Neural cell (in vitro differentiated cells): ENCODE measurements at regions not wholly inside any gene's neighbourhood (a gene's known extent, or its start where the extent isn't known, plus 50 kb on each side); places are given as distances from the start of the nearest gene placed in this dataset.

ENCODE experiments used
- H2AFZ ChIP-seq: fragments of 200-600, 300-800 bp; sonication (generic), shearing (Covaris generic); 2 replicates; pipeline ENCODE4 v1.6.0; 2014; ENCODE audit warnings: low read depth, mild to moderate bottlenecking, antibody characterized with exemption, low read length, moderate library complexity
- H3F3A ChIP-seq: fragments of 200-600 bp; shearing (Covaris generic); 2 replicates; pipeline ENCODE4 v1.6.1; 2016; ENCODE audit warnings: mild to moderate bottlenecking, moderate library complexity, mixed read lengths, antibody characterized with exemption, low read length; ENCODE audit not compliant: insufficient read depth, poor library complexity, severe bottlenecking
- H3K27ac ChIP-seq: fragments of 200-600, 300-800 bp; sonication (generic), shearing (Covaris generic); 2 replicates; pipeline ENCODE4 v1.5.1; 2014; ENCODE audit warnings: mild to moderate bottlenecking, low read length, moderate library complexity
- H3K27me3 ChIP-seq: fragments of 300-800, 200-600 bp; sonication (generic), shearing (Covaris generic); 2 replicates; pipeline ENCODE4 v1.6.0; 2014; ENCODE audit warnings: mild to moderate bottlenecking, low read depth, low read length, moderate library complexity; ENCODE audit not compliant: insufficient read depth
- H3K36me3 ChIP-seq: fragments of 300-800, 200-600 bp; sonication (generic), shearing (Covaris generic); 2 replicates; pipeline ENCODE4 v1.5.1; 2014; ENCODE audit warnings: mild to moderate bottlenecking, antibody characterized with exemption, low read length, moderate library complexity; ENCODE audit not compliant: insufficient read depth
- H3K4me2 ChIP-seq: fragments of 300-800, 200-600 bp; sonication (generic), shearing (Covaris generic); 2 replicates; pipeline ENCODE4 v1.6.0; 2014; ENCODE audit warnings: mild to moderate bottlenecking, low read length
- H3K4me3 ChIP-seq: fragments of 300-800, 200-600 bp; sonication (generic), shearing (Covaris generic); 2 replicates; pipeline ENCODE4 v1.5.1; 2014; ENCODE audit warnings: mild to moderate bottlenecking, low read length, moderate library complexity
- H3K79me2 ChIP-seq: fragments of 200-600 bp; shearing (Covaris generic); replicated peaks from 2 replicates; pipeline ENCODE4 v1.6.0; 2014; ENCODE audit warnings: mild to moderate bottlenecking, low read length, moderate library complexity; ENCODE audit not compliant: insufficient read depth
- H3K9ac ChIP-seq: fragments of 300-800, 200-600 bp; sonication (generic), shearing (Covaris generic); 2 replicates; pipeline ENCODE4 v1.6.1; 2016; ENCODE audit warnings: mild to moderate bottlenecking, low read length, mixed read lengths
- H3K9me2 ChIP-seq: fragments of 200-600 bp; shearing (Covaris generic); 2 replicates; pipeline ENCODE4 v1.6.1; 2016; ENCODE audit warnings: mild to moderate bottlenecking, low read length, mixed read lengths; ENCODE audit not compliant: insufficient read depth
- H3K9me3 ChIP-seq: fragments of 200-600, 300-800 bp; sonication (generic), shearing (Covaris generic); 2 replicates; pipeline ENCODE4 v1.6.1; 2016; ENCODE audit warnings: mild to moderate bottlenecking, mixed run types, low read length, moderate library complexity, mixed read lengths
- H4K20me1 ChIP-seq: fragments of 200-600 bp; shearing (Covaris generic); 2 replicates; pipeline ENCODE4 v1.6.1; 2016; ENCODE audit warnings: mild to moderate bottlenecking, mixed run types; ENCODE audit not compliant: insufficient read depth
- EP300 ChIP-seq: fragments of 450-650 bp; conservative IDR thresholded peaks from 2 replicates; pipeline ENCODE4 v1.6.1; 2014; ENCODE audit warnings: antibody characterized with exemption, mild to moderate bottlenecking, moderate library complexity; ENCODE audit not compliant: poor library complexity, severe bottlenecking
- EZH2 ChIP-seq: fragments of 200-600, 300-800 bp; shearing (Covaris generic), sonication (generic); IDR thresholded peaks from 2 replicates; pipeline ENCODE4 v1.6.1; 2014; ENCODE audit warnings: antibody characterized with exemption, low read length, borderline replicate concordance, mild to moderate bottlenecking; ENCODE audit not compliant: insufficient read depth, poor library complexity, severe bottlenecking
- MXI1 ChIP-seq: fragments of 450-650 bp; conservative IDR thresholded peaks from 2 replicates; pipeline ENCODE4 v1.6.1; 2014; ENCODE audit warnings: antibody characterized with exemption, mild to moderate bottlenecking; ENCODE audit not compliant: poor library complexity, severe bottlenecking
- POLR2AphosphoS5 ChIP-seq: IDR thresholded peaks from 2 replicates; pipeline ENCODE4 v1.6.1; 2012
- RAD21 ChIP-seq: fragments of 450-650 bp; conservative IDR thresholded peaks from 2 replicates; pipeline ENCODE4 v1.6.1; 2014; ENCODE audit warnings: antibody characterized with exemption, mild to moderate bottlenecking, moderate library complexity
- SMC3 ChIP-seq: fragments of 450-650 bp; conservative IDR thresholded peaks from 2 replicates; pipeline ENCODE4 v1.6.1; 2014; ENCODE audit warnings: antibody characterized with exemption, mild to moderate bottlenecking, moderate library complexity; ENCODE audit not compliant: poor library complexity
- TAF1 ChIP-seq: IDR thresholded peaks from 2 replicates; pipeline ENCODE4 v1.6.1; 2012; ENCODE audit warnings: low read depth
- TF ChIP-seq, protein P1 (sequence below): IDR thresholded peaks from 2 replicates; pipeline ENCODE4 v1.6.1; 2012; ENCODE audit warnings: borderline replicate concordance
- TF ChIP-seq, protein P2 (sequence below): fragments of 450-650 bp; IDR thresholded peaks from 2 replicates; pipeline ENCODE4 v1.5.1; 2014; ENCODE audit warnings: antibody characterized with exemption, mild to moderate bottlenecking, moderate library complexity; ENCODE audit not compliant: poor library complexity, severe bottlenecking

DNA sequence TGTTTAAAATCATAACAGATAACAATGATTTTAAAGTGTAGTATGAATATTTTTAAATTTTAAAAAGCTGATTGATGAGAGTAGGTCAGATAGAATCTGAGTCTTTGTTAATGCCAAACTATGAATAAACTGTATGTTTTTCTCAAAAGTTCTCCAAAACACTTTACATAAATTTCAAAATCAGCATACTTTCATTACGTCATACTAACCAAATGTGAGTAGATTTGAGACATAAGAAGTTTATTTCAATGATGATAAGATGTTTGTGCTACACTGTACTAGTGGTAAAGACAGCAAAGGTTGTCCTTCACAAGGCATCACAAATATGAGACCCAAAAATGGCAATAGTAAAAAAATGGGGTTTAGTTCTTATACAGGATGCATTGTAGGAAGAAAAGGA lies 1342.9 kb downstream of the SI start:
- TF ChIP-seq, protein P1, sequence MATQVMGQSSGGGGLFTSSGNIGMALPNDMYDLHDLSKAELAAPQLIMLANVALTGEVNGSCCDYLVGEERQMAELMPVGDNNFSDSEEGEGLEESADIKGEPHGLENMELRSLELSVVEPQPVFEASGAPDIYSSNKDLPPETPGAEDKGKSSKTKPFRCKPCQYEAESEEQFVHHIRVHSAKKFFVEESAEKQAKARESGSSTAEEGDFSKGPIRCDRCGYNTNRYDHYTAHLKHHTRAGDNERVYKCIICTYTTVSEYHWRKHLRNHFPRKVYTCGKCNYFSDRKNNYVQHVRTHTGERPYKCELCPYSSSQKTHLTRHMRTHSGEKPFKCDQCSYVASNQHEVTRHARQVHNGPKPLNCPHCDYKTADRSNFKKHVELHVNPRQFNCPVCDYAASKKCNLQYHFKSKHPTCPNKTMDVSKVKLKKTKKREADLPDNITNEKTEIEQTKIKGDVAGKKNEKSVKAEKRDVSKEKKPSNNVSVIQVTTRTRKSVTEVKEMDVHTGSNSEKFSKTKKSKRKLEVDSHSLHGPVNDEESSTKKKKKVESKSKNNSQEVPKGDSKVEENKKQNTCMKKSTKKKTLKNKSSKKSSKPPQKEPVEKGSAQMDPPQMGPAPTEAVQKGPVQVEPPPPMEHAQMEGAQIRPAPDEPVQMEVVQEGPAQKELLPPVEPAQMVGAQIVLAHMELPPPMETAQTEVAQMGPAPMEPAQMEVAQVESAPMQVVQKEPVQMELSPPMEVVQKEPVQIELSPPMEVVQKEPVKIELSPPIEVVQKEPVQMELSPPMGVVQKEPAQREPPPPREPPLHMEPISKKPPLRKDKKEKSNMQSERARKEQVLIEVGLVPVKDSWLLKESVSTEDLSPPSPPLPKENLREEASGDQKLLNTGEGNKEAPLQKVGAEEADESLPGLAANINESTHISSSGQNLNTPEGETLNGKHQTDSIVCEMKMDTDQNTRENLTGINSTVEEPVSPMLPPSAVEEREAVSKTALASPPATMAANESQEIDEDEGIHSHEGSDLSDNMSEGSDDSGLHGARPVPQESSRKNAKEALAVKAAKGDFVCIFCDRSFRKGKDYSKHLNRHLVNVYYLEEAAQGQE: no peak
- TF ChIP-seq SMC3 (no peak), TAF1 (no peak), MXI1 (no peak)
- H3K36me3 ChIP-seq: no peaks in the 10 kb centered on the region

DNA sequence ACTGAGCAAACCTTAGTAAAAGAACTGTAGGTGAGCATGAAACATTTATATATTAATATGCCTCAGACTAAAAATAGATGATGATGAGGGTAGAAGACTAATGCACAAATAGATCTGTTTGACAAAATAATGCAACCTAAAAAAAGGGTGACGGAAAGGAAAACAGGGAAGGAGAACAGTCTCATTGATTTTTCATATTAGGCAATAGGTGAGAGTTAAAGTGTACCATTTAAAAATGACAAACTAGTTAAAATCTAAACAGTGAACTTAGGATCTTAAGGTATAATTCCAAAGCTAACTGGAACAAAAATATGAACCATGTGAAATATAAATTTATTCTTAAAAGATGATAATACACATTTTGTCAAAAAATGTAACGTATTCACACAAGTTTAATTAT lies 1347.6 kb downstream of the SI start:
- TF ChIP-seq SMC3 (no peak), EP300 (no peak), RAD21 (no peak), TAF1 (no peak), POLR2AphosphoS5 (no peak), EZH2 (no peak), MXI1 (no peak)
- TF ChIP-seq, protein P1: no peak
- TF ChIP-seq, protein P2, sequence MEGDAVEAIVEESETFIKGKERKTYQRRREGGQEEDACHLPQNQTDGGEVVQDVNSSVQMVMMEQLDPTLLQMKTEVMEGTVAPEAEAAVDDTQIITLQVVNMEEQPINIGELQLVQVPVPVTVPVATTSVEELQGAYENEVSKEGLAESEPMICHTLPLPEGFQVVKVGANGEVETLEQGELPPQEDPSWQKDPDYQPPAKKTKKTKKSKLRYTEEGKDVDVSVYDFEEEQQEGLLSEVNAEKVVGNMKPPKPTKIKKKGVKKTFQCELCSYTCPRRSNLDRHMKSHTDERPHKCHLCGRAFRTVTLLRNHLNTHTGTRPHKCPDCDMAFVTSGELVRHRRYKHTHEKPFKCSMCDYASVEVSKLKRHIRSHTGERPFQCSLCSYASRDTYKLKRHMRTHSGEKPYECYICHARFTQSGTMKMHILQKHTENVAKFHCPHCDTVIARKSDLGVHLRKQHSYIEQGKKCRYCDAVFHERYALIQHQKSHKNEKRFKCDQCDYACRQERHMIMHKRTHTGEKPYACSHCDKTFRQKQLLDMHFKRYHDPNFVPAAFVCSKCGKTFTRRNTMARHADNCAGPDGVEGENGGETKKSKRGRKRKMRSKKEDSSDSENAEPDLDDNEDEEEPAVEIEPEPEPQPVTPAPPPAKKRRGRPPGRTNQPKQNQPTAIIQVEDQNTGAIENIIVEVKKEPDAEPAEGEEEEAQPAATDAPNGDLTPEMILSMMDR: no peak
- Histone ChIP-seq H3K27me3 (no peaks in the 10 kb centered on the region), H3K4me2 (no peak overlapping the region), H3K9me2 (no peaks in the 10 kb centered on the region), H3K9me3 (no peaks in the 10 kb centered on the region), H3K79me2 (no peaks in the 10 kb centered on the region), H3K27ac (no peak overlapping the region), H3K9ac (no peak overlapping the region), H4K20me1 (no peaks in the 10 kb centered on the region), H3K4me3 (no peak overlapping the region), H3F3A (no peaks in the 10 kb centered on the region), H2AFZ (no peak overlapping the region), H3K36me3 (no peaks in the 10 kb centered on the region)

More for the DNA sequence above, 1342.9 kb downstream of the SI start:
- Histone ChIP-seq H3K9ac (no peak overlapping the region), H3K9me2 (no peaks in the 10 kb centered on the region), H3K9me3 (no peaks in the 10 kb centered on the region), H3K4me3 (no peak overlapping the region), H4K20me1 (no peaks in the 10 kb centered on the region), H2AFZ (no peak overlapping the region), H3K4me2 (no peak overlapping the region), H3F3A (no peaks in the 10 kb centered on the region), H3K27me3 (no peaks in the 10 kb centered on the region), H3K79me2 (no peaks in the 10 kb centered on the region), H3K27ac (no peak overlapping the region)
